ENCODE measurements at regions not wholly inside any gene's neighbourhood (a gene's known extent, or its start where the extent isn't known, plus 50 kb on each side); places are given as distances from the start of the nearest gene placed in this dataset.
"Not testable (repeated sequence)": the region's sequence is repeated elsewhere in the genome, so short reads cannot be mapped to it uniquely, and the experiment has no call there.

DNA sequence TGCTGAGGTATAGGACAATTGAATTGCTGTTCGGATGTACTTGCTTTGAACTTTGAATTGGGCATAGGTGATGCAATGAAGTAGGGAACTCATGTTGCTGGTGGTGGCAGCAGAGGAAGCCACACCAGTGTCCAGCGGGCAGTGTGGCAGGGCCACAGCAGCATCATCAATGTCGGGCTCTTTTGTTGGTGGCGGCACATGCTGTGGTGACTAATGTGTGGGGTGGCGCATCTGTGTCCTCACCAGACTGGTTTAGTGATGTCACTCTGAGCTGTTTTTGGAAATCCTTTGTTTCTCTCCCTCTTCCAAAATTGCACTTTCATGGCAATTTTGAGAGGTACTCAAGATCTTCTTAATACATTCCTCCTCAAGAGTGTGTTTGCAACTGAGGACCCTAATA lies 187.6 kb downstream of the ETNK1 start:
- no peak for DNase-seq

DNA sequence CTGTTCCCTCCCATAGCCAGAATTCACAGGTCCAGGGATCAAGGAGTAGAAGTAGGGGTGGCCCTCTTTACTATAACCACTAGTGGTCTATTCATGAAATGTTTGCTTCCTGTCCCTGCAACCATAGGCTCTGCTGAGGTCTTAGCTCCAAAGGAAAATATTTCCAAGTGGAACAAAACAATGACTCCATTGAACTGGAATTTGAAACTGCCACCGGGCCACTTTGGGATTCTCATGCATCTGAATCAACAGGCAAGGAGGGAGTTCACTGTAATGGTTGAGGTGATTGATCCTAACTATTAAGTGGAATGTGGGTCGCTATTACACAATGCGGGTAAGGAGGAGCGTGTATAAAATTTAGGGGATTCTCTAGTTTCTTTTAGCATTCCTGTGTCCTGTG lies 197.0 kb downstream of the ETNK1 start:
- DNase-seq: no peak

DNA sequence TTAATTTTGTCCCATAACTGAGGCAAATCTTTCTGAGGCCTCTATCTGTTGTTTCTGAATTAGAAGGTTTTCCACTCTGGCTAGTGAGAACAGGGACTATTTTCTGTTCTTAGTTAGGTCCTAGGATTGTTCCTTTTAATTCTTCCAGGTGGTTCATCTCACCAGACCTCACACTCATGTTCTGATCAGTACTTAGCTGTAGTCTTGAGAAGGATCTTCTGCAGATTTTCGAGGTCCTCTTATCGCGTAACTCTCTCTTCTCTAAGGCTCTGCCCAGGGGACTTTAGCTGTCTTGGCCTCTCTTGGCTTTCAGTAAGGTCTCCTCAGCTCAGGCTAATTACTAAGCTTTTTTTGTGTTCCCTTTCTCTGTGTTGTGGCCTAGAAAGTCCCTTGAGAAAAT lies 201.1 kb downstream of the ETNK1 start:
- DNase-seq: no peak

DNA sequence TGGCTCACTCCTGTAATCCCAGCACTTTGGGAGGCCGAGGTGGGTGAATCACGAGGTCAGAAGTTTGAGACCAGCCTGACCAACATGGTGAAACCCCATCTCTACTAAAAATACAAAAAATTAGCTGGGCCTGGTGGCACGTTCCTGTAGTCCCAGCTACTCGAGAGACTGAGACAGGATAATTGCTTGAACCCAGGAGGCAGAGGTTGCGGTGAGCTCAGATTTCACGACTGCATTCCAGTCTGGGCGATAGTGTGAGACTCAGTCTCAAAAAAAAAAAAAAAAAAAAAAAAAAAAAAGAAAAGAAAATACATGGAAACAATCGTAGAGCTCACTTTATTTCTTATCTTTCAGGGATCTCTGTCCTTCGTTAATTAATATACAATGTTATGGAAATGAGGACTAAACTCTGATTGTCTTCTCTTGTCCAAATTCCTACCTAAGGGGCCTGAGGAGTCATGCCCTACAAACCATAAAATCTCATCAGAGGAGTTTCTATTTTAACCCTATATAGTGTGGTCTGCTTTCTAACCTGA lies 201.5 kb downstream of the ETNK1 start:
- not testable (repeated sequence) for DNase-seq

DNA sequence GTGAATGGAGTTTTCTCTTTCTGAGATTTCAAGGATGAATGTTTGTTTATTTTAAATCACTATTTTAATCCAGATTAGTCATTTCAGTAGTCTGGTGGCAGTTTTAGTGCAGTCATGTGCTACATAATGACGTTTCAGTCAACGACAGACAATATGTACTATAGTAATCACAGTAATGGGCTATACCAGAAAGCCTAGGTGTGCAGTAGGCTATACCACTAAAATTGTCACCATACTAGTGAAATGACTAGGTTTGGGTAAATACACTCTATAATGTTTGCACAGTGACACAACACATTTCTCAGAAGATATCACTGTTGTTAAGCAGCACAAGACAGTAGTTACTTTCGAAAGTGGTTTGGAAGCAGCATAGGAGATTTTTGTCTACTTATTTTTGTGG lies 203.1 kb downstream of the ETNK1 start:
- no peak for DNase-seq

DNA sequence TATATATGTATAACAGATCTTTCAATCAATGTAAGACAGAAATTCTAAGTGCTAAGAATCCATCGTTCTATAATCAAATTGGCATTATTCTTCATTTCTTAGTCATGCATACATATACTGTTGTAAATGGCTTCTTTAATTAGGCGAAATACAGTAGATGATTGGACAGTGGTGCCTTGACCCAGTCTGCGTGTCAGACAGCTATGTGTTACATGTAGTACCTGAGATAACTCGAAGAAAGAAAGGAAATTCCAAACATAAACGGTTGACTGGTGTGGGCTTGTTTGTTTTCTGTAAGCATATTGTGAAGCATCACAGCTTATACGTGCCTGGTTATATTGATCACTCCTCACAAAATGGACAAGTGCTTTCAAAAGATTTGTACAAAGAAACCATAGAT lies 210.5 kb downstream of the ETNK1 start:
- DNase-seq: no peak

DNA sequence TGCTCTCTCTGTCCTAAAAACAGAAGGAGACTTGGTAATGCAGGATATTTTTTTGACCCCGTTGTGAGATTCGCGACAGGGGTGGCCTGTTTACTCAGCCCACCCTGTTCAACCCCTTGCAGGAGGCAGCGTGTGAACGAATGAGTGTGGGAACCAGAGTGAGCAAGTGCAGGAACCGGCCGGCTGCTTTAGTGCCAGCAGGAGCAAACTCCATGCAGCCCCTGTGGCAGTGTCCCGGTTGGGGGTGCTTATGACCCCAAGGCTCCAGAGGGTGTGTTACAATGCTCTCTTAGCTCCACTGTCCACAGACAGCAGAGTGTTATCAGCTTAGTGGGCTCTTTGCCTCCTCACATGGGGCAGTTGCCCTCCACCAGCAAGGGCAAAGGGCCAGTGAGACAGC lies 225.2 kb downstream of the ETNK1 start:
- DNase-seq: no peak

DNA sequence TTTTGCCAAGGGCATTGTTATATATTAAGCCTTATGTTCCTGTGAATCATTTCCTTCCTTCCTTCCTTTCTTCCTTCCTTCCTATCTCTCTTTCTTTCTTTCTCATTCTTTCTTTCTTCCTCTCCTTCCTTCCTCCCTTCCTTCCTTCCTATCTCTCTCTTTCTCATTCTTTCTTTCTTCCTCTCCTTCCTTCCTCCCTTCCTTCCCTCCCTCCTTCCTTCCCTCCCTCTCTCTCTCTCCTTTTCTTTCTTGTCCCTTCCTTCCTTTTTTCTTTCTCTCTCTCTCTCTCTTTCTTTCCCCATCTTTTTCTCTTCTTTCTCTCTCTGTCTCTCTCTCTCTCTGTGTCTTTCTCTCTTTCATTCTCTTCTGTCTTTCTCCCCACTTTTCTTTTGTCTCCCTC lies 226.6 kb downstream of the ETNK1 start:
- DNase-seq: no peak

DNA sequence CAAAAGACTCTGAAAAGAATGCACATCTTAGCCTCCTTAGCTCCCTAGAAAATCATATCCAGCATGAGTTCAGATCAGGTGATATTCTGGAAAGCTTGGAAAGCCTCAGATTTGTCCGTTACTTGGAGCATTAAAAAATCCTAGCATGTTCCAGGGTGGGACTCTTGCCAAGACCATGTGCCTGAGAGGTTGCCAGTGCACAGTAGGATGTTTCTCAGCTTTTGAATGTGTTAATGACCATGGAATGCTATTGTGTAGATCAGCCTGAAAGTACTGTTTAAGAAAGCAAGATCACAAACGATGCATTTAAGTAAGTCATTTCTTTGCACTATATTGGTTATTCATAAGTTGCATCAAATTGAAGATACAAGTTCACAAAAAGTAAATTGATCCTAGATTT lies 230.5 kb downstream of the ETNK1 start:
- no peak for DNase-seq

DNA sequence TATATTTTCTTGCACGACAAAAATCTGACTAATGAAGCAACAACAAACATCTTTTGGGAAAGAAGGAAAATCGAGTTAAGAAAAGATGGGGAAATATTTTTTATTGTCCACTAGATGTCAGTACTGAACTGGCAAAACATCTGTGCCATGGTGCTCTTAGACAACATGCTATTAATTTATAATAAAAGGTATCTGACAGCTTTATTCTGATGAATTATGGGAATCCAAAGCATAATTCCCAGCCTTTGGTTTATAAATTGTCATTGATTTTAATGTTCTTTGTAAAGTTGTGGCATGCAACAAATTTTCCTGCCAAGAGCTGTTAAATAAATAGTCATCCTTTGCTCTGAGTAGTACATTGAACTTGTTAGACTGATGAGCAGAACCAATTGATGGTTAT lies 231.2 kb downstream of the ETNK1 start:
- peak; percentile 16 for DNase-seq

DNA sequence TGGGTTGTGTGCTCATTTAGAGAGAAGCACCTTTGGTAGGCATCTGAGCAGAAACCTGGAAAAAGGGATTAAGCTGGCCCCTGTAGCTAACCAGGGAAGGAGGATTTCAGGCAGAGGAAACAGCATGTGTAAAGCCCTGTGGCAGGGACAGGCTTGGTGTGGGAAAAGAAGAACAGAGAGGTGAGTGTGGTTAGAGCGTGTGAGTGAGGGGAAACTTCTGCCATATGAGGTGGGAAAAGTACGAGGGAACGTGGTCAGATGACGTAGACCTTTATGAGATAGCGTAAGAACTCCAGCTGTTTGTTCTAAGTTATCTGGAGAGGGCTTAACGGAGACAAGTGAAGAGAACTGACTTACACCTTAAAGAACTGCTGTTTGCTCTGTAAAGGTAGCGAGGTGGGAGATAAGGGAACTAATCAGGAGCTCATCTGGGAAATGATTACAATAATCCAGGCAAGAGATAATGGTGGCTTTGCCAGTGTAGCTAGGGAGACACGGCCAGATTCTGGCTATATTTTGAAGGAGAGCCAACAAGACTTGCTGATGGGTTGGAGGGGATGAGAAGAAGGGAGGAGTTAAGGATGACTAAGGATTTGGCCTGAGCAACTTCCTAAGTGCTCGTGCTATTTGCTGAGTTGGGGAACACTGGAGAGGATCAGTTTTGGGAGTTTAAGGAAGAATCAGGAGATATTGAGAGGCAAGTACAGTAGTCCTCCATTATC lies 234.0 kb downstream of the ETNK1 start:
- no peak for DNase-seq

DNA sequence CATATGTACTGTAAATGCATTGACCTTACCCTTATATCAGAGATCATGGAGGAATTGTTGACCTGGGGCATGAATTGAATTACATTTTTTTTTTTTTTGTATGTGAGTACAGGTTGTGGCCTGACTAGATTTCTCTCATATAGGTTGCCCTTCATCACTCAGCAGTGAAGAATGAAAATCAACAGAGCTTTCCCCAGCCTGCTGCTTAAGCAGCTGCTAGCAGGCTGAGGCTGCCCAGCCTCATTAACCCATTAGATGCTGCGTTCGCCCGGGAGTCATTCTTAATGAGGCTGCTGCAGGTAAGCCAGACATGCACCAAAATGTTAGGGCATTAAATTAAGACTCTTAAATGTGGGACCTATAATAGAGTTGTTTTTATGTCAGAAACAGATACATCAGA lies 236.0 kb downstream of the ETNK1 start:
- DNase-seq: no peak

DNA sequence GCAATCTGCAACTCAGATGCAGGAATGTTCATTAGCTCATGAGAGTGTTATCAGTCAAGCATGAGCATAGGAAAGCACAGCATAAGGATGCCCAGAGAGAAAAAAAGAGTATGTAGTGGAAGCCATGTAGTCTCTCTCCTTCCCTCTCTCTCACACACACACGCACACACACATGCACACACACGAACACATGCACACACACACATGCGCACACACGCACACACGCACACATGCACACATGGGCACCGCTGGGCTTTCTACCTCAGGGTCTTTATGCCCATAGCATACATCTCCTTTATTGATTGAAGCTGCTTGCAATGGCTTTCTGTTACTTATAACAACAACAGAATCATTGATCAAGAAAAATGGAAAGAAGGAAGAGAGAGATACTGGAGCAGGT lies 240.9 kb downstream of the ETNK1 start:
- no peak for DNase-seq

DNA sequence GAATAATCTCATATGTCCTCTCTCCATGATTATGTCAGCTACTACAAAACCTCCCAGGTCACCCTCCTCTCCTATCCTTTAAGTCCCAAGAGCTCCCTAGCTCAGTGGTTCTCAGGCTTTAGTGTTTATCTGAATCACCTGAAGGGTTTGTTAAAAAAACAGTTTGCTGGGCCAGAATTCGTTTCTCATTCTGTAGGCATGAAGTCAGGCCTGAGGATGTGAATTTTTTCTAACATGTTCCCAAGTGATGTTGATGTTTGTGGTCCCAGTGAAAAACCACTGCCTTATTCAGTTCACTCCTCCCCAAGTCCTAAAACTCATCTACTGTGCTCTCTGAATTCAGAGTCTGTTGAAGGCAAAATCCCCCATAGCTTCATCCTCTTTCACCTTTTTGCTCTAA lies 241.4 kb downstream of the ETNK1 start:
- no peak for DNase-seq

DNA sequence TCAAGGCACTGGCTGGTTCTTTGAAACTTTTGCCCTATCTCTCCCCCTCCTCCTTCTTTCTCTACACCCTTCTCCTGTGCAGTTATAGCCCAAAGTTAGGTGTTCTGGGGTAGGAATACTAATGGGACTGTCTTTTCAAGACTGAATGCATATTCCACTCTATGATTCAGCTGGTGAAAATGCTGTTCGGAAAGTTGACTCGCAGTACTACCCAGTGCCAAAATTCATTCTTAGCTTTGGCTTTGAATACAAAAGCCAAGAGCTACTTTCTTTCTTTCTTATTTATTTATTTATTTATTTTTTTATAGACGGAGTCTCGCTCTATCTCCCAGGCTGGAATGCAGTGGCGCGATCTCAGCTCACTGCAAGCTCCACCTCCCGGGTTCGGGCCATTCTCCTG lies 249.2 kb downstream of the ETNK1 start:
- DNase-seq: no peak

DNA sequence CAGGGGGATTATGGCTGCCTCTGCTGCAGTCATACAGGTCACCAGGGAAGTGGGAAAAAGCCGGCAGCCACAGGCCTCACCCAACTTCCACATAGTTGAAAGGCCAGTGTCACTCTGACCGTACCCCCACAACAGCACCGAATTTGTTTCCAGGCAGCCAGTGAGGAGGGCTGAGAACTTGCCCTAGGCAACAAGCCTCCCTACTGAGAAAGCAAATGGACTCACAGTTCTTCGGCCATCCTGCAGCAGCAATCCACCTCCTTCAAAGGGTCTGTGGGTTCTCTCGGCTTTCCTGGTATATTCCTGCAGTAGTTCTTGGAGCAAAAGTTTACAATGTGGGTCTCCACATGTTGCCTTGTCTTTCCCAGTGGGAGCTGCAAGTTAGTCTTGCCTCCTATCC lies 251.3 kb downstream of the ETNK1 start:
- no peak for DNase-seq

DNA sequence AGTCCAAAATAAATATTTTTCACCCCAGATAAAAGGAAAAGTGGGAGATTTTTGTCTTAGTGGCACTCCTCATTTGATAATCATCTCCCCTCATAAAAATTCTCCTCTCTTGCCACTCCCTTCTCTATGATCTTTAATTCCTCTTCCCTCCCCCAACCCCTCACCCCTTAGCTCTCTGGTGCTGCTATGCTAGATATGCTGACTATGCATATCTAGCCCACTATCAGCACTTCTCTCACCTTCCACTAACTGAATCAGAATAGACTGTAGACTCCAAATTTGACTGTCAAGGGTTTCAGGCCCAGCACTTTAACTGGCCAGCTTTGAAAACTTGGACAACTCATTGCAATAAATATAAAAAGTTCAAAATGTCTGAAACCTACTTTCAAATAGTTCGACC lies 254.2 kb downstream of the ETNK1 start:
- no peak for DNase-seq

DNA sequence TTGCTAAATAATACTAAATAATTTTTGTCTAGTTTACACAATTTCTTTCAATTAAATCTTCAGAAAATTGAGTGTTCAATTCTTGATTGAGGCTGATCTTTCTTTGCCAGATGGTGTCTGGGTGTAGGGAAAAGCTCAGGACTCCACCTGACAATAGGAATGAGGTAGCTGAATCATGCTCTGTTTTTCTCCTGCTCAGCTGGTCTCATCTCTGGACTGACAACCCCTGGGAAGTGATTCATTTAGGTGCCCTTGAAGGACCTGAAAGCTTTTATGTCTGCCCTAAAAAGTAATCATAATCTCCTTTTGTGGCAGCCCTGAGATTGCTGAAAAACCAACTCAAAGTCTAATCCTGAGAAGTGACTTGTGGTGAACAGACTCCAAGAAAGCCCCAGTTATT lies 255.4 kb downstream of the ETNK1 start:
- DNase-seq: no peak

DNA sequence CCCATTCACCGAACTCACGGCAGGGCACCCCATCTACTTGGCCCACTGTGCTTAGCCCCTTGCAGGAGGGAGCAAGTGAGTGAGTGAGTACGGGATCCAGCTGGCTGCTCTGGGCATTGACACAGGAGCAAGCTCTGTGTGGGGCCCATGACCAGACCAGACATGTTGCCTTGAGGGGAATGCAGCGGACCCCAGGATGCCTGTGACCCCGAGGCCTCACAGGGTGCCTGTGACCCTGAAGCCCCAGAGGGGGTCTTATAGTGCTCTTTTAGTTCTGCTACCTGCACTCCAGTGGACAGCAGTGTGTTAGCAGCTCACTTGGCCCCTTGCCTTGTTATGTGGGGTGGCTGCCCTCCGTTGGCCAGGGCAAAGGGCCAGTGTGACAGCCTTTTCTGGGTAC lies 255.8 kb downstream of the ETNK1 start:
- no peak for DNase-seq

DNA sequence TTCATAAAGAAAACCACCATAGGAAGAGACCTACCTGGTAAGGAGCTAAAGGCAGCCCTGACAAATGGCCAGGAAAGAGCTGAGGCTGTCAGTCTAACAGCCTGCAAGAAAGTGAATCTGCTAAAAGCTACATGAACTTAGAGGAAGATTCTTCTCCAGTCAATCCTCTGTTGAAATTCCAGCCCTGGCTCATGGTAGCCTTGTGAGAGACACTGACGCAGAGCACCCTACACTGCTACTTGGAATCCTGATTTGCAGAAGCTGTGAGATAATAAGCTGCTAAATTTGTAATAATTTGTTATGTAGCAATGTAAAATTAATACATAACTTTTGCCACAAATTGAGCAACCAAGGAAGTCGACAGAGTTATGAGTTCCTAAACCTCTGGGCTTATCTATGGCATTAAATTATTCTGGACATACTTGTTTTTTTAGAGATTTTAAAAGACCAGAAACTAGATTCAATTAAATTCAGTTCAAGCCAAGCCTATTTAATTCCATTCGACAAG lies 257.0 kb downstream of the ETNK1 start:
- no peak for DNase-seq

DNA sequence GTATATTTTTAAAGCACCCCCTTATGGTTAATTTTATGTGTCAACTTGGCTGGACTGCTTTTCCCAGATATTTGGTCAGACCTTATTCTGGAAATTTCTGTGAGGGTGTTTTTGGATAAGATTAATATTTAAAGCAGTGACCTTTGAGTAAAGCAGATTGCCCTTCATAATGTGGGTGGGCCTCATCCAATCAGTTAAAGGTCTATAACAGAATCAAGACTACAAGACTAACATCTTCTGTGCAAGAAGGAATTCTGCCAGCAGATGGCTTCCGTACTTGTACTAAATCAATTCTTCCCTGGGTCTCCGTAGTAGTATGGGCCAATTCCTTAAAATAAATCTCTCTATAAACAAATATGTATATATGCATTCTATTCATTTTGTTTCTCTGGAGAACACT lies 257.6 kb downstream of the ETNK1 start:
- DNase-seq: no peak

DNA sequence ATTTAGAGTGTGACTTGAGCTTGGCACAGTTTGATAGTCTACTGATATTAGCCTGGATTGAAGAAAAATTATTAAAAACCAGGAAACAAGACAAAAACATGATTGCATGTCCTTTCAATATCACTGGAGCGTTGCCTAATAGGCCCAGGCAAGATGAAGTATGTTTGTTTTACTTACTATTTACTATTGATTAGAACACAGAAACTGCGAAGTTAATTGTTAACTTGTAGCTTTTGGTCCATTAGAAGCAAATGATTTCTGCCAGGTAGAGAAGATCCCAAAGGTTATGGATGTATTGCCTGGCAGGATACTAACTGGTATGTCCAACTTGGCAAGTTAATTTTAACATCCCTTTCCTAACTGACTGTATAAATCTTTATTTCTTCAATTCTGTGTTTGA lies 268.9 kb downstream of the ETNK1 start:
- DNase-seq: no peak

DNA sequence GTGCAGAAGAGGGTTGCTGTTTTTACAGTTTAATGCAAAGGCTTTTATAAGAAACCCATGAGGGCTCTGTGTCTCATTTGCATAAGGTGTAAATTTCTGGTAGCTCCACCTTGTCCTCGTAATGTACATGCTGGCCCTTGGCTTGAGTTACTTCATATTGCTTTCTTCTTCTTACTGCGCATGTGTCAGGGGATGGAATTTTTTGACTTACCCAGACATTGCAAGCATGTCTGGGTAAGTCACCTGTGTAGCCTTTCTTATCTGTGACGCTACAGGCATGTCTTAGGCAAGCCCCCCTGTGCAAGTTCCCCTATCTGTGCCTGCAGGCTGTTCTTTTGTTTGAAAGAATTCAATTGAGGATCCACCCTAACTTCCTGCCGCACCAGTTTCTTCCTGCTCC lies 274.2 kb downstream of the ETNK1 start:
- no peak for DNase-seq

DNA sequence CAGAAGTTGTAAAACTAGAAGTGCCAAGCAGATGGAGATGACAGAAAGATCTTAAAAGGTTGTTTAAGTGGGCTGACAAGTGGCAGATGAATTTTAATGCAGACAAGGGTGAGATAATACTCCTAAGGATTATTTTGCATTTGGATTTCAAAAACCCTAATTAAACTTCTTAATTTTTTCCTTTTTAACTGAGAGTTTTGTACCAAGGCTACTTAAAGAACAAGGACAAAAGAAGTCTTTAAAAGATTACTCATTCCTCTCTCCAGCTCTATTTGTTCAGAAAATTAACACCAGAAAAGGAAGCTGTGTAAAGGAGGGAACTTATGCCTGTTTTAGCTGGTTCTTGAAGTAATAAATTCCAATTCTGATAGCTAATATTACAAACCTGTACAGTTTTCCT lies 275.4 kb downstream of the ETNK1 start:
- DNase-seq: no peak

DNA sequence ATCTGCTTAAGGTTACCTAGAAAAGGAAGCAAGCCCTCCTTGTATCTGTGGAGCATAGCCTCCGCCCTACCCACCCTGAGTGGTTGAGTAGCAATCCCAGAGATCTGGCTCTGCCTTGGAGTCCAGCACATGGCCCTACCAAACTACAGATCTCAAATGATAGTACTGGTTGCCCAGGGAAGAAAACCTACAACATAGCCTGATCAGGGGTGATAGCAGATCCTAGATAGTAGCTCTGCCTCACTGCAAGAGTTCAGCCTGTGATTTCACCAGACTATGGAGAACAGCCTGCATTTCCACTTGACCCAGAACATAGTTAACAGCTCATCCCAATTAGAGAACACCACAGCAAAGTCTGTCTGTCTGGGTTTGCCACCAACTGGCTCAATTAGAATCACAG lies 279.5 kb downstream of the ETNK1 start:
- no peak for DNase-seq
